Vagina (tissue), 2 donors: ENCODE measurements at regions not wholly inside any gene's neighbourhood (a gene's known extent, or its start where the extent isn't known, plus 50 kb on each side); places are given as distances from the start of the nearest gene placed in this dataset.
A peak's percentile ranks its signal among the peaks of the same experiment; 100 is the strongest.

Experiments used
- DNase-seq, 2 donors: peaks; one replicate each; pipeline ENCODE4 v3.0.0-alpha.2; 2017; ENCODE audit errors: extremely low spot score in 2 of 2
- H3K27ac ChIP-seq: fragments of 200-600 bp; sonication (generic); one replicate; pipeline ENCODE4 v1.5.1; 2019
- H3K27me3 ChIP-seq: fragments of 200-600 bp; sonication (generic); one replicate; pipeline ENCODE4 v1.5.1; 2019
- H3K36me3 ChIP-seq, 2 donors: fragments of 200-600 bp; sonication (generic); one replicate each; pipeline ENCODE4 v1.5.1; 2017 to 2019
- H3K4me1 ChIP-seq: fragments of 200-600 bp; sonication (generic); one replicate; pipeline ENCODE4 v1.5.1; 2019
- H3K4me3 ChIP-seq, 2 donors: fragments of 200-600 bp; sonication (generic); 1 replicate in 1 of 2; 2 replicates in 1 of 2; pipeline ENCODE4 v1.5.1; 2016 to 2019
- H3K9me3 ChIP-seq: fragments of 200-600 bp; sonication (generic); one replicate; pipeline ENCODE4 v1.5.1; 2019
- CTCF ChIP-seq, 3 experiments: fragments of 450-650 bp in 2 of 3; fragments of 200-600 bp in 1 of 3; sonication (generic) in 1 of 3; IDR thresholded peaks; one replicate each; pipeline ENCODE4 v1.5.1; 2017 to 2019; ENCODE audit warnings: antibody characterized with exemption in 3 of 3, mild to moderate bottlenecking in 2 of 3, moderate library complexity in 2 of 3
- POLR2A ChIP-seq, 2 donors: fragments of 450-650 bp; IDR thresholded peaks; one replicate each; pipeline ENCODE4 v1.6.1; 2017; ENCODE audit warnings: antibody characterized with exemption in 2 of 2, mild to moderate bottlenecking in 2 of 2, moderate library complexity in 2 of 2
- POLR2AphosphoS5 ChIP-seq, 2 donors: sonication (generic); formaldehyde crosslinking; IDR thresholded peaks; one replicate each; pipeline ENCODE4 v1.9.0; 2017; ENCODE audit warnings: antibody characterized with exemption in 2 of 2, mild to moderate bottlenecking in 2 of 2, low read depth in 1 of 2; ENCODE audit not compliant: insufficient read depth in 1 of 2
- intact Hi-C: fragments of 100-400 bp; cut with DNase I; formaldehyde crosslinking; loops from one replicate; pipeline ENCODE4 v1.15.1; 2023

- H3K4me1 ChIP-seq, result no peaks in the 10 kb centered on the region
- H3K27me3 ChIP-seq, result no peaks in the 10 kb centered on the region
- no peak for DNase-seq
- TF ChIP-seq CTCF (IDR thresholded peaks at IDR 0.05) (no peak), POLR2A (IDR thresholded peaks at IDR 0.05) (no peak), POLR2AphosphoS5 (IDR thresholded peaks at IDR 0.05; ENCODE audit: insufficient read depth in 1 of 2, low read depth in 1 of 2) (no peak)
- no peaks in the 10 kb centered on the region for H3K36me3 ChIP-seq
- H3K4me3 ChIP-seq, result no peak overlapping the region
- intact Hi-C loops, result no loop called here
- no peaks in the 10 kb centered on the region for H3K9me3 ChIP-seq
- no peak overlapping the region for H3K27ac ChIP-seq
Observed at GRCh38 chr3:17845026-17845812, 102.8 kb upstream of the TBC1D5 start.

- no peak overlapping the region for H3K4me3 ChIP-seq
- no peaks in the 10 kb centered on the region for H3K27me3 ChIP-seq
- intact Hi-C loops, result no loop called here
- no peak for DNase-seq
- H3K9me3 ChIP-seq, result no peaks in the 10 kb centered on the region
- no peak for TF ChIP-seq POLR2A (IDR thresholded peaks at IDR 0.05)
- TF ChIP-seq CTCF (IDR thresholded peaks at IDR 0.05), result no peak
- no peak for TF ChIP-seq POLR2AphosphoS5 (IDR thresholded peaks at IDR 0.05; ENCODE audit: insufficient read depth in 1 of 2, low read depth in 1 of 2)
- no peak overlapping the region for H3K27ac ChIP-seq
- no peaks in the 10 kb centered on the region for H3K36me3 ChIP-seq
- H3K4me1 ChIP-seq, result no peaks in the 10 kb centered on the region
Observed at GRCh38 chr3:17844236-17844635, 101.8 kb upstream of the TBC1D5 start.

DNA sequence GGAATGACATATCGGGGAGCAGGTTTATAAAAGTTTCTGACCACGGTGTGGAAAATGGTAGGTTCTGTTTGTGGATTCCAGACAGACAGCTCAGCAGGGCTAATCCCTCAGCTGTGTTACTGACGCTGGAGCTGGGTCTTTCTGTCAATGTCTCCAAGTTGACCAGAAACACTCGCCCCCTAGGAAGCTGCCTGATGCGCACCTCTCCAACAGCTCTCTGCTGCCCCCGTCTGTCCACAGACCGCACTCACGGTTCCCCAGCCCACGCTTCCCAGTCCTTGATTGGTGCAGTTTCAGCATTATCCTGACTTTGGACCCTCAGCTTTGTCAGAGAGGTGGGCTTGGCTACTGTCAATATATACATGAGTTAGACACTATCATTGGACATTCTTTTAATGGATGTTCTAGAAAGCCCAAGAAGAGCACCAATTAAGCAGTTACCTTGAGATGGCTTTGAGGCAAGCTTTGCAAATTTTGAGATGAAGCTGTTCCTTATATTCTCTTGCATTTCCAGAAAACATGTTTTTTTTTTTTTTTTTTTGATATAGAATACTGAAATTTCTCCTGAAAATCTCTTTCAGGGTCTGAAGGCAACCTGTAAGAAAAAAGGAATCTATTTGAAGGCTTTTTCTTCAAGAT is 98.9 kb upstream of the TBC1D5 start:
- DNase-seq, result no peak
- TF ChIP-seq POLR2AphosphoS5 (IDR thresholded peaks at IDR 0.05; ENCODE audit: insufficient read depth in 1 of 2, low read depth in 1 of 2) (no peak), CTCF (IDR thresholded peaks at IDR 0.05) (peak; percentile 77 to 92 (median 80))
- Histone ChIP-seq H3K4me1 (no peaks in the 10 kb centered on the region), H3K27me3 (no peaks in the 10 kb centered on the region), H3K4me3 (no peak overlapping the region), H3K36me3 (no peaks in the 10 kb centered on the region), H3K9me3 (no peaks in the 10 kb centered on the region), H3K27ac (no peak overlapping the region)
- intact Hi-C loops, result no loop called here

DNA sequence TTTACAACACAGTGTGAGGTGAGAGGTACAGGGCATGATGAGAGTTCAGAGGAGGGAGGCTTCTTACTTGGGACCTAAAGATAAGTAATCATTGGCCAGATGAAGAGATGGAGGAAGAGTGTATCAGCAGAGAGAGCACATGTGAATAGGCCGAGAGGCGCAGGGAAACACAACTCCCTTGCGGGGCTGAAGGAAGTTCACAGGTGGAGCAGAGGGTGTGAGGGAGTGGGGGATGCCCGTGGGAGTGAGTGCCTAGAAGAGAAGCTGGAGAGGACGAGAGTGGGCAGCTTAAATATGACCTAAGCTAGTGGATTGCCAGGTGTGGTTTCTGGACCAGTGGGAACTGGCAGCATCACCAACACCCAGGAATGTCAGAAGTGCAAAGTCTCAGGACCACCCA is 98.2 kb upstream of the TBC1D5 start:
- intact Hi-C loops, result no loop called here
- no peak overlapping the region for H3K4me3 ChIP-seq
- no peak for TF ChIP-seq POLR2AphosphoS5 (IDR thresholded peaks at IDR 0.05; ENCODE audit: insufficient read depth in 1 of 2, low read depth in 1 of 2)
- TF ChIP-seq POLR2A (IDR thresholded peaks at IDR 0.05), result no peak
- no peak for TF ChIP-seq CTCF (IDR thresholded peaks at IDR 0.05)
- H3K27ac ChIP-seq, result no peak overlapping the region
- no peaks in the 10 kb centered on the region for H3K4me1 ChIP-seq
- no peaks in the 10 kb centered on the region for H3K36me3 ChIP-seq
- no peaks in the 10 kb centered on the region for H3K27me3 ChIP-seq
- H3K9me3 ChIP-seq, result no peaks in the 10 kb centered on the region
- no peak for DNase-seq

- Histone ChIP-seq H3K27ac (no peak overlapping the region), H3K9me3 (no peaks in the 10 kb centered on the region), H3K27me3 (no peaks in the 10 kb centered on the region), H3K4me1 (no peaks in the 10 kb centered on the region), H3K4me3 (no peak overlapping the region), H3K36me3 (no peaks in the 10 kb centered on the region)
- intact Hi-C loops, result no loop called here
- DNase-seq, result no peak
- no peak for TF ChIP-seq CTCF (IDR thresholded peaks at IDR 0.05)
- TF ChIP-seq POLR2A (IDR thresholded peaks at IDR 0.05), result no peak
- TF ChIP-seq POLR2AphosphoS5 (IDR thresholded peaks at IDR 0.05; ENCODE audit: insufficient read depth in 1 of 2, low read depth in 1 of 2), result no peak
Observed at GRCh38 chr3:17840126-17840525, 97.7 kb upstream of the TBC1D5 start.
